Endothelial cell (in vitro differentiated cells): ENCODE measurements at regions not wholly inside any gene's neighbourhood (a gene's known extent, or its start where the extent isn't known, plus 50 kb on each side); places are given as distances from the start of the nearest gene placed in this dataset.

ENCODE experiments used
- DNase-seq: peaks from one replicate; pipeline ENCODE4 v3.0.0; 2021; ENCODE audit warnings: low spot score
- H3K27ac Mint-ChIP-seq: one replicate; pipeline ENCODE4 v1.8.0; 2021; ENCODE audit warnings: mixed read lengths, inconsistent platforms; ENCODE audit not compliant: unreplicated experiment
- H3K27me3 Mint-ChIP-seq: one replicate; pipeline ENCODE4 v1.8.0; 2021; ENCODE audit warnings: mild to moderate bottlenecking, moderate library complexity, mixed read lengths, inconsistent platforms; ENCODE audit not compliant: unreplicated experiment
- H3K36me3 Mint-ChIP-seq: one replicate; pipeline ENCODE4 v1.8.0; 2021; ENCODE audit warnings: mild to moderate bottlenecking, low read depth, mixed read lengths, inconsistent platforms; ENCODE audit not compliant: unreplicated experiment
- H3K4me1 Mint-ChIP-seq: one replicate; pipeline ENCODE4 v1.8.0; 2021; ENCODE audit warnings: mild to moderate bottlenecking, mixed read lengths, inconsistent platforms; ENCODE audit not compliant: unreplicated experiment
- H3K4me3 Mint-ChIP-seq: one replicate; pipeline ENCODE4 v1.8.0; 2021; ENCODE audit warnings: mild to moderate bottlenecking, mixed read lengths, inconsistent platforms; ENCODE audit not compliant: unreplicated experiment
- H3K9me3 Mint-ChIP-seq: one replicate; pipeline ENCODE4 v1.8.0; 2021; ENCODE audit warnings: mixed read lengths, inconsistent platforms; ENCODE audit not compliant: unreplicated experiment
- CTCF ChIP-seq: fragments of 200-600 bp; sonication (generic); IDR thresholded peaks from one replicate; pipeline ENCODE4 v1.5.0; 2021; ENCODE audit warnings: antibody characterized with exemption; ENCODE audit not compliant: unreplicated experiment

GRCh38 chr2:45089554-45090261 lies 80.5 kb upstream of the SIX2 start:
- H3K9me3 Mint-ChIP-seq: no peaks in the 10 kb centered on the region
- no peaks in the 10 kb centered on the region for H3K27me3 Mint-ChIP-seq
- H3K4me3 Mint-ChIP-seq: no peak overlapping the region
- DNase-seq: no peak
- TF ChIP-seq CTCF: no peak
- H3K27ac Mint-ChIP-seq: no peak overlapping the region
- no peaks in the 10 kb centered on the region for H3K4me1 Mint-ChIP-seq
- no peaks in the 10 kb centered on the region for H3K36me3 Mint-ChIP-seq

DNA sequence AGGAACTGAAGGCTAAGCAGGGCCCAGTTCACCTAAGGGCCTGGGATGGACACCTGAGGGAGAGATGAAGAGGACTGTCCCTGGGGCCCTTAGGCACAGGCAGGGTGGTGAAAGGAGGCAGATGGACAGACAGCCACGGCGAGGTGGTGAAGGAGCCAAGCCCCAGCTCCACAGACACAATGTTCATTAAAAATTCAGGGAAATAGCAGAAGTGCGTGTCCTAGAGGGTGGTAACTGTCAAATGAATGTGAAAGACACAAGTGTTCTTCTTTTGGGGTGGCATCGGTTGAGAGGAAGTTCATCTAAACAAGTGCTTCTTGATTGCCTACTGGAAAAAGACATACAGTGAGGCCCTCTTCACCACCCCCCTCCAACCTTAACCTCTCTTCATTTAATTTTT lies 76.2 kb upstream of the SIX2 start:
- no peak for TF ChIP-seq CTCF
- no peak for DNase-seq
- no peak overlapping the region for H3K4me3 Mint-ChIP-seq
- H3K27me3 Mint-ChIP-seq: peaks cover 2% of the 10 kb centered on the region
- no peak overlapping the region for H3K27ac Mint-ChIP-seq
- no peaks in the 10 kb centered on the region for H3K4me1 Mint-ChIP-seq
- H3K9me3 Mint-ChIP-seq: no peaks in the 10 kb centered on the region
- no peaks in the 10 kb centered on the region for H3K36me3 Mint-ChIP-seq

DNA sequence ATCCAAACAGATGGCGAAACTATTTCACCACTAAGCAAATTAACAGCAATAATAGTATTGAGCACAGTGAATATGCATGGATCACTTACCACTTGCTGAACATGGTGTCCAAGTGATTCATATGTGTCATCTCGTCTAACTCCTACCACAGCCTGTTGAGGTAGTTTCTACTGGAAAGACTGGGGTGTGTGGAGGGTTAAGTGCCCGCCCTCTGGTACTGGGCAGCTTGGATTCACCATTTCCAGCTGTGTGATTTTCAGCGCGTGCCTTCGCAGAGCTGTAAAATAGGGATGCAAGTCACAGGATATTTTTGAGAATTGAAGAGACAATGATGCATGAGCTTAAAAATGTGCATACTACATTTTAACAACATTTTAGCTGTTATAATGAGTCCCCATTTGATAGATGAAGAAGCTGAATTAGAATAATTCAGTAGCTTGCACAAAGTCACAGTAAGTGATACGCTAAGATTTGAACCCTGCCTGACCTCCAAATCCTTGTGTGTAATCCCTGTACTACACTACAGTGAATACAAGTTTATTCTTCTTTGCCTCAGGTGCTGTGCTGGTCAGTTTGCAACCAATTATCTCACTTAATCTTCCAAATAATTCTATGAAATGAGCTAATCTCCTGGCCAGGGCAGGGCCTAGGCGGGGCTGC lies 75.2 kb upstream of the SIX2 start:
- DNase-seq: no peak
- H3K4me1 Mint-ChIP-seq: no peaks in the 10 kb centered on the region
- peaks cover 2% of the 10 kb centered on the region for H3K27me3 Mint-ChIP-seq
- no peak overlapping the region for H3K4me3 Mint-ChIP-seq
- no peak for TF ChIP-seq CTCF
- no peaks in the 10 kb centered on the region for H3K9me3 Mint-ChIP-seq
- no peak overlapping the region for H3K27ac Mint-ChIP-seq
- H3K36me3 Mint-ChIP-seq: no peaks in the 10 kb centered on the region

- H3K27ac Mint-ChIP-seq: no peak overlapping the region
- no peak for TF ChIP-seq CTCF
- no peaks in the 10 kb centered on the region for H3K4me1 Mint-ChIP-seq
- no peaks in the 10 kb centered on the region for H3K36me3 Mint-ChIP-seq
- no peak for DNase-seq
- H3K9me3 Mint-ChIP-seq: no peaks in the 10 kb centered on the region
- peaks cover 2% of the 10 kb centered on the region for H3K27me3 Mint-ChIP-seq
- H3K4me3 Mint-ChIP-seq: no peak overlapping the region
These were observed 73.9 kb upstream of the SIX2 start for GRCh38 chr2:45083175-45083574.

DNA sequence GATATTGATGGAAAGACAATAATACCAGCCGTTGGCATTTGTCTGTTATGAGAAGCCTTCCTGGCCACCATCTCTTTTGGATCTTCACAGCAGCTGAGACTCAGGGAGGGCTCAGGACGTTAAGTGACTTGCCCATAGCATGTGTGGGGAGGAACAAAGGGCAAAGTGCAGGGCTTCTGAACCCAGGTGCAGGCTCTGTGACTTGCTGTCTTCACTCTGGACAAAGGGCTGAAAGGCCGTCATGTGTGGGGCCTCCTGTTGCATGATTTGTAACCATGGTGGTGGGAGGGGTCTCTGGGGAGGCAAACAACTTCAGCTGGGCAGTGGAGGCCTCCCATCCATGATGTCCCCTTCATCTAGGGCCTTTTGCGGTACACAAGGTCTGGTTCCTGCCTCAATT lies 65.5 kb upstream of the SIX2 start:
- Mint-ChIP-seq H3K27ac (no peak overlapping the region), H3K9me3 (peaks cover 4% of the 10 kb centered on the region), H3K4me1 (no peaks in the 10 kb centered on the region), H3K36me3 (no peaks in the 10 kb centered on the region), H3K4me3 (no peak overlapping the region), H3K27me3 (no peaks in the 10 kb centered on the region)
- no peak for DNase-seq
- no peak for TF ChIP-seq CTCF
